Kasumi-1 (cell line): ENCODE measurements at regions not wholly inside any gene's neighbourhood (a gene's known extent, or its start where the extent isn't known, plus 50 kb on each side); places are given as distances from the start of the nearest gene placed in this dataset.

Source experiments
- DNase-seq, 2 experiments: peaks; one replicate each; lab custom pipeline; 2025; lab: John Stamatoyannopoulos, UW

GRCh38 chr7:137172105-137172590 is 171.4 kb downstream of the PTN start:
- no peak for DNase-seq

GRCh38 chr7:137169282-137169698 is 174.2 kb downstream of the PTN start:
- peak; percentile 32 to 37 for DNase-seq

- no peak for DNase-seq
Measured at GRCh38 chr7:137167609-137168008, 175.9 kb downstream of the PTN start.

- DNase-seq, result no peak
Measured at GRCh38 chr7:137166363-137166762, 177.2 kb downstream of the PTN start.

- DNase-seq, result no peak
Measured at GRCh38 chr7:137165786-137166185, 177.7 kb downstream of the PTN start.

- no peak for DNase-seq
Measured at GRCh38 chr7:137165241-137165640, 178.3 kb downstream of the PTN start.

- DNase-seq, result no peak
Measured at GRCh38 chr7:137164251-137164650, 179.3 kb downstream of the PTN start.

GRCh38 chr7:137160236-137160635 is 183.3 kb downstream of the PTN start:
- DNase-seq, result no peak

GRCh38 chr7:137157256-137157655 is 186.3 kb downstream of the PTN start:
- DNase-seq, result no peak

GRCh38 chr7:137151690-137152052 is 191.9 kb downstream of the PTN start:
- DNase-seq, result no peak

GRCh38 chr7:137151041-137151689 is 192.4 kb downstream of the PTN start:
- DNase-seq, result no peak

GRCh38 chr7:137147338-137147720 is 196.2 kb downstream of the PTN start:
- no peak for DNase-seq

- DNase-seq, result no peak
Measured at GRCh38 chr7:137146552-137147337, 196.8 kb downstream of the PTN start.

- no peak for DNase-seq
Measured at GRCh38 chr7:137146012-137146455, 197.5 kb downstream of the PTN start.

GRCh38 chr7:137142376-137142775 is 201.2 kb downstream of the PTN start:
- no peak for DNase-seq

- DNase-seq, result no peak
Measured at GRCh38 chr7:137135654-137136350, 207.7 kb downstream of the PTN start.

GRCh38 chr7:137130751-137131158 is 212.8 kb downstream of the PTN start:
- DNase-seq, result no peak

GRCh38 chr7:137129025-137129424 is 214.5 kb downstream of the PTN start:
- DNase-seq, result no peak

- DNase-seq, result no peak
Measured at GRCh38 chr7:137127806-137128205, 215.7 kb downstream of the PTN start.

GRCh38 chr7:137127058-137127457 is 216.5 kb downstream of the PTN start:
- no peak for DNase-seq

- no peak for DNase-seq
Measured at GRCh38 chr7:137122145-137122544, 221.4 kb downstream of the PTN start.

GRCh38 chr7:137120690-137121089 is 222.8 kb downstream of the PTN start:
- no peak for DNase-seq

GRCh38 chr7:137110535-137110934 is 233.0 kb downstream of the PTN start:
- no peak for DNase-seq
